Right cardiac atrium (tissue), 5 donors: ENCODE measurements at regions not wholly inside any gene's neighbourhood (a gene's known extent, or its start where the extent isn't known, plus 50 kb on each side); places are given as distances from the start of the nearest gene placed in this dataset.

Experiments
- ATAC-seq, 2 donors: fragments of 200-7000 bp; cut with Tn5 transposase; one replicate each; pipeline versions ENCODE4 v1.8.0 to v1.9.1; 2020; ENCODE audit warnings: moderate library complexity in 2 of 2, mild to moderate bottlenecking in 1 of 2
- DNase-seq, 3 donors: peaks; one replicate each; pipeline ENCODE4 v3.0.0-alpha.2; 2020
- H3K27ac ChIP-seq: one replicate; pipeline ENCODE4 v1.5.1; 2013; ENCODE audit warnings: mild to moderate bottlenecking, low read length, control low read depth, moderate library complexity
- H3K27me3 ChIP-seq: one replicate; pipeline ENCODE4 v1.6.1; 2013; ENCODE audit not compliant: control insufficient read depth, insufficient read depth
- H3K4me1 ChIP-seq: one replicate; pipeline ENCODE4 v1.6.1; 2013; ENCODE audit warnings: low read length; ENCODE audit not compliant: control insufficient read depth, insufficient read depth
- H3K4me3 ChIP-seq: one replicate; pipeline ENCODE4 v1.5.1; 2013; ENCODE audit warnings: low read length, control low read depth
- H3K9me3 ChIP-seq: one replicate; pipeline ENCODE4 v1.6.1; 2013; ENCODE audit warnings: low read length; ENCODE audit not compliant: control insufficient read depth
- whole genome bisulfite sequencing: extraction: QIAGEN DNeasy Blood & Tissue Kit; methylation state at CpG from one replicate; pipeline ENCODE4 v1.1.7; 2013; 5-methylcytosine and 5-hydroxymethylcytosine counted together
- intact Hi-C, 4 donors: fragments of 100-400 bp; cut with DNase I; formaldehyde crosslinking; loops; one replicate each; pipeline versions ENCODE4 v1.11.0 to v1.14.0; 2022 to 2023
- donor health status: healthy with polysubstance abuse.
- donor health status: DM: no; HTN: yes; CAD: no.
- donor health status: DM: no; HTN: no; CAD: no.
- donor health status: DM: no; HTN: yes; CAD: no; lungs with severe emphysema.
- donor health status: DM: yes; HTN: yes; CAD: no.

GRCh38 chr18:4851301-4851976, 345.6 kb downstream of the AKAIN1 start:
- ATAC-seq (no peak), DNase-seq (no peak)
- H3K27ac ChIP-seq, result no peak overlapping the region
- no peaks in the 10 kb centered on the region for H3K27me3 ChIP-seq
- H3K4me3 ChIP-seq, result no peak overlapping the region
- WGBS, result 100% methylated on average over 1 of the region's 1 CpG
- no peaks in the 10 kb centered on the region for H3K4me1 ChIP-seq
- intact Hi-C loops, result no loop called here
- no peaks in the 10 kb centered on the region for H3K9me3 ChIP-seq

GRCh38 chr18:4847056-4847455, 350.0 kb downstream of the AKAIN1 start:
- ATAC-seq (no peak), DNase-seq (no peak)
- Histone ChIP-seq H3K4me3 (no peak overlapping the region), H3K4me1 (no peaks in the 10 kb centered on the region), H3K27ac (no peak overlapping the region), H3K9me3 (no peaks in the 10 kb centered on the region), H3K27me3 (no peaks in the 10 kb centered on the region)
- intact Hi-C loops, result no loop called here
- 84% methylated on average over 1 of the region's 1 CpG for WGBS

- Histone ChIP-seq H3K27me3 (no peaks in the 10 kb centered on the region), H3K27ac (no peak overlapping the region), H3K4me1 (no peaks in the 10 kb centered on the region), H3K4me3 (no peak overlapping the region), H3K9me3 (no peaks in the 10 kb centered on the region)
- DNase-seq (no peak), ATAC-seq (no peak)
- whole genome bisulfite sequencing, result 63% methylated on average over 3 of the region's 3 CpGs
- intact Hi-C loops, result no loop called here
Measured at GRCh38 chr18:4844320-4844719, 352.7 kb downstream of the AKAIN1 start.

- intact Hi-C loops, result no loop called here
- no peaks in the 10 kb centered on the region for H3K27me3 ChIP-seq
Measured at GRCh38 chr18:4843771-4844170, 353.3 kb downstream of the AKAIN1 start.

GRCh38 chr18:4842751-4843150, 354.3 kb downstream of the AKAIN1 start:
- intact Hi-C loops, result no loop called here
- no peak overlapping the region for H3K27ac ChIP-seq
- WGBS, result 55% methylated on average over 1 of the region's 1 CpG
- no peak for DNase-seq
- H3K27me3 ChIP-seq, result no peaks in the 10 kb centered on the region
- H3K4me1 ChIP-seq, result no peaks in the 10 kb centered on the region
- H3K9me3 ChIP-seq, result no peaks in the 10 kb centered on the region
- no peak for ATAC-seq
- H3K4me3 ChIP-seq, result no peak overlapping the region

More at GRCh38 chr18:4843771-4844170, 353.3 kb downstream of the AKAIN1 start:
- H3K4me3 ChIP-seq, result no peak overlapping the region
- no peaks in the 10 kb centered on the region for H3K4me1 ChIP-seq
- H3K27ac ChIP-seq, result no peak overlapping the region
- DNase-seq (no peak), ATAC-seq (no peak)
- no peaks in the 10 kb centered on the region for H3K9me3 ChIP-seq

GRCh38 chr18:4842287-4842686, 354.8 kb downstream of the AKAIN1 start:
- Histone ChIP-seq H3K27ac (no peak overlapping the region), H3K9me3 (no peaks in the 10 kb centered on the region), H3K27me3 (no peaks in the 10 kb centered on the region), H3K4me3 (no peak overlapping the region), H3K4me1 (no peaks in the 10 kb centered on the region)
- intact Hi-C loops, result no loop called here
- DNase-seq (no peak), ATAC-seq (no peak)
- WGBS, result 58% methylated on average over 2 of the region's 2 CpGs

- no peak for ATAC-seq
- intact Hi-C loops, result no loop called here
- H3K4me1 ChIP-seq, result no peaks in the 10 kb centered on the region
Measured at GRCh38 chr18:4839639-4840038, 357.4 kb downstream of the AKAIN1 start.

GRCh38 chr18:4836141-4836540, 360.9 kb downstream of the AKAIN1 start:
- H3K4me1 ChIP-seq, result no peaks in the 10 kb centered on the region
- no peak overlapping the region for H3K4me3 ChIP-seq
- H3K9me3 ChIP-seq, result no peaks in the 10 kb centered on the region
- H3K27me3 ChIP-seq, result no peaks in the 10 kb centered on the region
- intact Hi-C loops, result no loop called here
- 60% methylated on average over 1 of the region's 1 CpG for WGBS
- H3K27ac ChIP-seq, result no peak overlapping the region
- DNase-seq, result no peak
- no peak for ATAC-seq

More at GRCh38 chr18:4839639-4840038, 357.4 kb downstream of the AKAIN1 start:
- no peak overlapping the region for H3K4me3 ChIP-seq
- no peak for DNase-seq
- H3K9me3 ChIP-seq, result no peaks in the 10 kb centered on the region
- no peaks in the 10 kb centered on the region for H3K27me3 ChIP-seq
- H3K27ac ChIP-seq, result no peak overlapping the region

- H3K27me3 ChIP-seq, result no peaks in the 10 kb centered on the region
- intact Hi-C loops, result no loop called here
- no peak overlapping the region for H3K4me3 ChIP-seq
- DNase-seq, result no peak
- no peaks in the 10 kb centered on the region for H3K9me3 ChIP-seq
- H3K27ac ChIP-seq, result no peak overlapping the region
- 55% methylated on average over 5 of the region's 5 CpGs for WGBS
- no peak for ATAC-seq
- H3K4me1 ChIP-seq, result no peaks in the 10 kb centered on the region
Measured at GRCh38 chr18:4831791-4832375, 365.2 kb downstream of the AKAIN1 start.

GRCh38 chr18:4831127-4831526, 365.9 kb downstream of the AKAIN1 start:
- intact Hi-C loops, result no loop called here
- no peak for ATAC-seq
- Histone ChIP-seq H3K4me1 (no peaks in the 10 kb centered on the region), H3K27ac (no peak overlapping the region), H3K4me3 (no peak overlapping the region), H3K9me3 (no peaks in the 10 kb centered on the region), H3K27me3 (no peaks in the 10 kb centered on the region)
- no peak for DNase-seq
- 57% methylated on average over 2 of the region's 2 CpGs for WGBS

GRCh38 chr18:4823091-4823490, 368.0 kb upstream of the DLGAP1 start:
- Histone ChIP-seq H3K27me3 (no peaks in the 10 kb centered on the region), H3K4me3 (no peak overlapping the region), H3K9me3 (no peaks in the 10 kb centered on the region), H3K27ac (no peak overlapping the region), H3K4me1 (no peaks in the 10 kb centered on the region)
- intact Hi-C loops, result no loop called here
- DNase-seq (no peak), ATAC-seq (no peak)
- WGBS, result 69% methylated on average over 3 of the region's 3 CpGs

- WGBS, result 78% methylated on average over 2 of the region's 2 CpGs
- H3K27ac ChIP-seq, result no peak overlapping the region
- no peaks in the 10 kb centered on the region for H3K4me1 ChIP-seq
- ATAC-seq, result no peak
- DNase-seq, result no peak
- no peaks in the 10 kb centered on the region for H3K27me3 ChIP-seq
- no peaks in the 10 kb centered on the region for H3K9me3 ChIP-seq
- intact Hi-C loops, result no loop called here
- H3K4me3 ChIP-seq, result no peak overlapping the region
Measured at GRCh38 chr18:4821801-4822200, 366.7 kb upstream of the DLGAP1 start.
